Liver (tissue), 8 donors: ENCODE measurements at regions not wholly inside any gene's neighbourhood (a gene's known extent, or its start where the extent isn't known, plus 50 kb on each side); places are given as distances from the start of the nearest gene placed in this dataset.

Experiments used
- DNase-seq: peaks from one replicate; pipeline ENCODE4 v3.0.0-alpha.2; 2017; ENCODE audit warnings: low spot score
- H3K27ac ChIP-seq, 2 donors: one replicate each; pipeline ENCODE4 v1.7.0; 2013; ENCODE audit warnings: inconsistent platforms in 2 of 2, low read length in 2 of 2, control low read depth in 1 of 2, low read depth in 1 of 2, mild to moderate bottlenecking in 1 of 2
- H3K27me3 ChIP-seq, 4 donors: one replicate each; pipeline versions ENCODE4 v1.6.1 to v1.7.0; 2013; ENCODE audit warnings: low read length in 3 of 4, inconsistent platforms in 1 of 4, mild to moderate bottlenecking in 1 of 4, moderate library complexity in 1 of 4; ENCODE audit not compliant: control insufficient read depth in 4 of 4, insufficient read depth in 4 of 4
- H3K36me3 ChIP-seq, 4 donors: one replicate each; pipeline versions ENCODE4 v1.6.1 to v1.7.0; 2013; ENCODE audit warnings: low read length in 3 of 4, mild to moderate bottlenecking in 3 of 4, low read depth in 1 of 4, moderate library complexity in 1 of 4; ENCODE audit not compliant: control insufficient read depth in 4 of 4, insufficient read depth in 3 of 4
- H3K4me1 ChIP-seq, 4 donors: one replicate each; pipeline versions ENCODE4 v1.6.1 to v1.7.0; 2013; ENCODE audit warnings: low read length in 3 of 4, mild to moderate bottlenecking in 3 of 4, moderate library complexity in 1 of 4; ENCODE audit not compliant: control insufficient read depth in 4 of 4, insufficient read depth in 4 of 4
- H3K4me3 ChIP-seq, 3 donors: one replicate each; pipeline versions ENCODE4 v1.6.1 to v1.7.0; 2013; ENCODE audit warnings: low read length in 3 of 3, control low read depth in 1 of 3, low read depth in 1 of 3, mild to moderate bottlenecking in 1 of 3
- H3K9ac ChIP-seq, 2 donors: one replicate each; pipeline ENCODE4 v1.7.0; 2013; ENCODE audit warnings: low read length in 2 of 2, mild to moderate bottlenecking in 2 of 2, moderate library complexity in 2 of 2, control low read depth in 1 of 2, low read depth in 1 of 2
- H3K9me3 ChIP-seq, 4 donors: one replicate each; pipeline versions ENCODE4 v1.6.1 to v1.7.0; 2013; ENCODE audit warnings: low read length in 3 of 4; ENCODE audit not compliant: control insufficient read depth in 4 of 4
- FOXA1 ChIP-seq: IDR thresholded peaks from 2 replicates; pipeline ENCODE4 v1.6.1; 2016; ENCODE audit warnings: antibody characterized with exemption
- HNF4A ChIP-seq, 2 donors: conservative IDR thresholded peaks; 2 replicates each; pipeline ENCODE4 v1.6.1; 2016; ENCODE audit warnings: antibody characterized with exemption in 2 of 2, mild to moderate bottlenecking in 2 of 2
- HNF4G ChIP-seq: IDR thresholded peaks from 2 replicates; pipeline ENCODE4 v1.6.1; 2016; ENCODE audit warnings: antibody characterized with exemption
- JUND ChIP-seq, 2 donors: IDR thresholded peaks; 2 replicates each; pipeline ENCODE4 v1.6.1; 2016; ENCODE audit warnings: antibody characterized with exemption in 2 of 2
- NR2F2 ChIP-seq: IDR thresholded peaks from 2 replicates; pipeline ENCODE4 v1.6.1; 2016; ENCODE audit warnings: antibody characterized with exemption
- RAD21 ChIP-seq, 2 donors: IDR thresholded peaks; 2 replicates each; pipeline ENCODE4 v1.6.1; 2016; ENCODE audit warnings: antibody characterized with exemption in 2 of 2, mild to moderate bottlenecking in 2 of 2
- RXRA ChIP-seq, 2 donors: IDR thresholded peaks; 2 replicates each; pipeline ENCODE4 v1.6.1; 2017 to 2018; ENCODE audit warnings: antibody characterized with exemption in 2 of 2, mild to moderate bottlenecking in 1 of 2
- TAF1 ChIP-seq: conservative IDR thresholded peaks from 2 replicates; pipeline ENCODE4 v1.6.1; 2016; ENCODE audit warnings: antibody characterized with exemption, mild to moderate bottlenecking
- WGBS: extraction: QIAGEN DNeasy Blood & Tissue Kit; methylation state at CpG from one replicate; pipeline ENCODE4 v1.1.7; 2013; 5-methylcytosine and 5-hydroxymethylcytosine counted together
- TF ChIP-seq, protein P1 (sequence below): IDR thresholded peaks from 2 replicates; pipeline ENCODE4 v1.6.1; 2016; ENCODE audit warnings: antibody characterized with exemption
- TF ChIP-seq, protein P2 (sequence below): IDR thresholded peaks from 2 replicates; pipeline ENCODE4 v1.6.1; 2016; ENCODE audit warnings: antibody characterized with exemption, mild to moderate bottlenecking
- TF ChIP-seq, protein P3 (sequence below): IDR thresholded peaks from 2 replicates; pipeline ENCODE4 v1.6.1; 2016; ENCODE audit warnings: antibody characterized with exemption
- TF ChIP-seq, protein P4 (sequence below): fragments of 150-350 bp; IDR thresholded peaks from 2 replicates; pipeline ENCODE4 v1.5.1; 2017; ENCODE audit warnings: improper control_type of control experiment, low read depth, low read length; ENCODE audit not compliant: missing input control
- donor health status: healthy.
- donor health status: healthy.
- donor health status: healthy.
- donor health status: healthy.
- donor health status: healthy.

DNA sequence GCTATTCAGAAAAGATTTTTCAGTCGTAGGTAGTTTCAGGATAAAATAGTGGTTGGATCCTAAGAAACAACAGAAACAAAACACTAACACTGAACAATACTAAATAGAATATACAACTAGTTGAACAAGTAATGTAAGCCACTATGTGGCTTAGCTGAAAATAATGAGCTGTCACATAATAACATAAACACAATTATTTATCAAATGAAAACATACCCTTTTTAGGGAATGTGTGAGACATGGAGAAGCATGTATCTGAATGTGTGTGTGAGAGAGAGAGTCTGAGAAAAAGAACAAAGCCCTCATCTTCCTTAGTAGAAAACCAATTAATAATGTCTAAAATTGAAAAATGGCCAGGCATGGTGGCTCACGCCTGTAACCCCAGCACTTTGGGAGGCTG lies 122.6 kb upstream of the LOC128125822 start:
- Histone ChIP-seq H3K4me3 (no peak overlapping the region), H3K27ac (no peak overlapping the region), H3K27me3 (no peaks in the 10 kb centered on the region), H3K4me1 (peaks cover 0 to 5% (median 2%) of the 10 kb centered on the region in 4 donors), H3K36me3 (no peaks in the 10 kb centered on the region), H3K9me3 (no peaks in the 10 kb centered on the region), H3K9ac (no peak overlapping the region)
- DNase-seq = no peak
- no peak for TF ChIP-seq FOXA1
- TF ChIP-seq, protein P1, sequence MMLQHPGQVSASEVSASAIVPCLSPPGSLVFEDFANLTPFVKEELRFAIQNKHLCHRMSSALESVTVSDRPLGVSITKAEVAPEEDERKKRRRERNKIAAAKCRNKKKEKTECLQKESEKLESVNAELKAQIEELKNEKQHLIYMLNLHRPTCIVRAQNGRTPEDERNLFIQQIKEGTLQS = no peak
- TF ChIP-seq, protein P2, sequence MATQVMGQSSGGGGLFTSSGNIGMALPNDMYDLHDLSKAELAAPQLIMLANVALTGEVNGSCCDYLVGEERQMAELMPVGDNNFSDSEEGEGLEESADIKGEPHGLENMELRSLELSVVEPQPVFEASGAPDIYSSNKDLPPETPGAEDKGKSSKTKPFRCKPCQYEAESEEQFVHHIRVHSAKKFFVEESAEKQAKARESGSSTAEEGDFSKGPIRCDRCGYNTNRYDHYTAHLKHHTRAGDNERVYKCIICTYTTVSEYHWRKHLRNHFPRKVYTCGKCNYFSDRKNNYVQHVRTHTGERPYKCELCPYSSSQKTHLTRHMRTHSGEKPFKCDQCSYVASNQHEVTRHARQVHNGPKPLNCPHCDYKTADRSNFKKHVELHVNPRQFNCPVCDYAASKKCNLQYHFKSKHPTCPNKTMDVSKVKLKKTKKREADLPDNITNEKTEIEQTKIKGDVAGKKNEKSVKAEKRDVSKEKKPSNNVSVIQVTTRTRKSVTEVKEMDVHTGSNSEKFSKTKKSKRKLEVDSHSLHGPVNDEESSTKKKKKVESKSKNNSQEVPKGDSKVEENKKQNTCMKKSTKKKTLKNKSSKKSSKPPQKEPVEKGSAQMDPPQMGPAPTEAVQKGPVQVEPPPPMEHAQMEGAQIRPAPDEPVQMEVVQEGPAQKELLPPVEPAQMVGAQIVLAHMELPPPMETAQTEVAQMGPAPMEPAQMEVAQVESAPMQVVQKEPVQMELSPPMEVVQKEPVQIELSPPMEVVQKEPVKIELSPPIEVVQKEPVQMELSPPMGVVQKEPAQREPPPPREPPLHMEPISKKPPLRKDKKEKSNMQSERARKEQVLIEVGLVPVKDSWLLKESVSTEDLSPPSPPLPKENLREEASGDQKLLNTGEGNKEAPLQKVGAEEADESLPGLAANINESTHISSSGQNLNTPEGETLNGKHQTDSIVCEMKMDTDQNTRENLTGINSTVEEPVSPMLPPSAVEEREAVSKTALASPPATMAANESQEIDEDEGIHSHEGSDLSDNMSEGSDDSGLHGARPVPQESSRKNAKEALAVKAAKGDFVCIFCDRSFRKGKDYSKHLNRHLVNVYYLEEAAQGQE = no peak
- TF ChIP-seq JUND (IDR thresholded peaks at IDR 0.05) = no peak
- no peak for TF ChIP-seq NR2F2
- TF ChIP-seq HNF4A (conservative IDR thresholded peaks at IDR 0.05) = no peak
- TF ChIP-seq, protein P3, sequence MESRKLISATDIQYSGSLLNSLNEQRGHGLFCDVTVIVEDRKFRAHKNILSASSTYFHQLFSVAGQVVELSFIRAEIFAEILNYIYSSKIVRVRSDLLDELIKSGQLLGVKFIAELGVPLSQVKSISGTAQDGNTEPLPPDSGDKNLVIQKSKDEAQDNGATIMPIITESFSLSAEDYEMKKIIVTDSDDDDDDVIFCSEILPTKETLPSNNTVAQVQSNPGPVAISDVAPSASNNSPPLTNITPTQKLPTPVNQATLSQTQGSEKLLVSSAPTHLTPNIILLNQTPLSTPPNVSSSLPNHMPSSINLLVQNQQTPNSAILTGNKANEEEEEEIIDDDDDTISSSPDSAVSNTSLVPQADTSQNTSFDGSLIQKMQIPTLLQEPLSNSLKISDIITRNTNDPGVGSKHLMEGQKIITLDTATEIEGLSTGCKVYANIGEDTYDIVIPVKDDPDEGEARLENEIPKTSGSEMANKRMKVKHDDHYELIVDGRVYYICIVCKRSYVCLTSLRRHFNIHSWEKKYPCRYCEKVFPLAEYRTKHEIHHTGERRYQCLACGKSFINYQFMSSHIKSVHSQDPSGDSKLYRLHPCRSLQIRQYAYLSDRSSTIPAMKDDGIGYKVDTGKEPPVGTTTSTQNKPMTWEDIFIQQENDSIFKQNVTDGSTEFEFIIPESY = no peak
- TF ChIP-seq HNF4G = no peak
- 89% methylated on average over 2 of the region's 2 CpGs for WGBS

DNA sequence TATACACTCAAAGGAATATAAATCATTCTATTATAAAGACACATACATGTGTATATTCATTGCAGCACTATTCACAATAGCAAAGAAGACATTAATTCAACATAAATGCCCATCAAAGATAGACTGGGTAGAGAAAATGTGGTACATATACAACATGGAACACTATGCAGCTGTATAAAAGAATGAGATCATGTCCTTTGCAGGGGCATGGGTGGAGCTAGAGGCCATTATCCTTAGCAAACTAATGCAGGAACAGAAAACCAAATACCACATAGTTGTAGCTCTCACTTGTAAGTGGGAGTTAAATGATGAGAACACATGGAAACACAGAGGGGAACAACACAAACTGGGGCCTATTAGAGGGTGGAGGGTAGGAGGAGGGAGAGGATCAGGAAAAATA lies 121.0 kb upstream of the LOC128125822 start:
- Histone ChIP-seq H3K27ac (peak overlapping the region; percentile 73 to 83), H3K4me1 (peaks cover 0 to 5% (median 2%) of the 10 kb centered on the region in 4 donors), H3K36me3 (no peaks in the 10 kb centered on the region), H3K9me3 (no peaks in the 10 kb centered on the region), H3K27me3 (no peaks in the 10 kb centered on the region), H3K9ac (no peak overlapping the region), H3K4me3 (no peak overlapping the region)
- DNase-seq = no peak
- no peak for TF ChIP-seq RXRA (IDR thresholded peaks at IDR 0.05)
- TF ChIP-seq, protein P4, sequence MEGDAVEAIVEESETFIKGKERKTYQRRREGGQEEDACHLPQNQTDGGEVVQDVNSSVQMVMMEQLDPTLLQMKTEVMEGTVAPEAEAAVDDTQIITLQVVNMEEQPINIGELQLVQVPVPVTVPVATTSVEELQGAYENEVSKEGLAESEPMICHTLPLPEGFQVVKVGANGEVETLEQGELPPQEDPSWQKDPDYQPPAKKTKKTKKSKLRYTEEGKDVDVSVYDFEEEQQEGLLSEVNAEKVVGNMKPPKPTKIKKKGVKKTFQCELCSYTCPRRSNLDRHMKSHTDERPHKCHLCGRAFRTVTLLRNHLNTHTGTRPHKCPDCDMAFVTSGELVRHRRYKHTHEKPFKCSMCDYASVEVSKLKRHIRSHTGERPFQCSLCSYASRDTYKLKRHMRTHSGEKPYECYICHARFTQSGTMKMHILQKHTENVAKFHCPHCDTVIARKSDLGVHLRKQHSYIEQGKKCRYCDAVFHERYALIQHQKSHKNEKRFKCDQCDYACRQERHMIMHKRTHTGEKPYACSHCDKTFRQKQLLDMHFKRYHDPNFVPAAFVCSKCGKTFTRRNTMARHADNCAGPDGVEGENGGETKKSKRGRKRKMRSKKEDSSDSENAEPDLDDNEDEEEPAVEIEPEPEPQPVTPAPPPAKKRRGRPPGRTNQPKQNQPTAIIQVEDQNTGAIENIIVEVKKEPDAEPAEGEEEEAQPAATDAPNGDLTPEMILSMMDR = no peak
- TF ChIP-seq HNF4A (conservative IDR thresholded peaks at IDR 0.05) = no peak
- no peak for TF ChIP-seq RAD21 (IDR thresholded peaks at IDR 0.05)
- TF ChIP-seq TAF1 = no peak
